HEK293T (cell line): ENCODE measurements at regions not wholly inside any gene's neighbourhood (a gene's known extent, or its start where the extent isn't known, plus 50 kb on each side); places are given as distances from the start of the nearest gene placed in this dataset.

ENCODE experiments used
- CTCF ChIA-PET: fragments of 350-600 bp; formaldehyde crosslinking; extraction: SDS; loops from one replicate; lab custom pipeline; 2021; ENCODE audit warnings: antibody characterized with exemption, inconsistent platforms; lab: Yijun Ruan, JAX
- POLR2A ChIA-PET: fragments of 350-600 bp; formaldehyde crosslinking; extraction: SDS; loops from one replicate; lab custom pipeline; 2020; ENCODE audit warnings: antibody characterized with exemption, inconsistent platforms; lab: Yijun Ruan, JAX
- DNase-seq: peaks from one replicate; pipeline ENCODE4 v3.0.0; 2012; ENCODE audit warnings: mixed read lengths; ENCODE audit errors: extremely low spot score
- ARNT ChIP-seq: fragments of 450-650 bp; IDR thresholded peaks from 2 replicates; pipeline ENCODE4 v1.6.1; 2017; ENCODE audit warnings: mild to moderate bottlenecking
- BHLHE40 ChIP-seq: fragments of 450-650 bp; IDR thresholded peaks from 2 replicates; pipeline ENCODE4 v1.6.1; 2016; ENCODE audit warnings: mild to moderate bottlenecking, moderate library complexity, borderline replicate concordance
- CTBP1 ChIP-seq: fragments of 450-650 bp; IDR thresholded peaks from 2 replicates; pipeline ENCODE4 v1.6.1; 2016; ENCODE audit warnings: borderline replicate concordance
- ELF4 ChIP-seq: fragments of 450-650 bp; IDR thresholded peaks from 2 replicates; pipeline ENCODE4 v1.6.1; 2017; ENCODE audit warnings: antibody characterized with exemption
- FOXA1 ChIP-seq: fragments of 450-650 bp; IDR thresholded peaks from 2 replicates; pipeline ENCODE4 v1.6.1; 2016; ENCODE audit warnings: mild to moderate bottlenecking
- FOXK2 ChIP-seq: fragments of 450-650 bp; IDR thresholded peaks from 2 replicates; pipeline ENCODE4 v1.6.1; 2016; ENCODE audit warnings: mild to moderate bottlenecking
- FOXM1 ChIP-seq: fragments of 450-650 bp; IDR thresholded peaks from 2 replicates; pipeline ENCODE4 v1.6.1; 2017; ENCODE audit warnings: mild to moderate bottlenecking, borderline replicate concordance
- HDGF ChIP-seq: fragments of 450-650 bp; IDR thresholded peaks from 2 replicates; pipeline ENCODE4 v1.6.1; 2017; ENCODE audit warnings: antibody characterized with exemption, borderline replicate concordance
- L3MBTL2 ChIP-seq: fragments of 450-650 bp; conservative IDR thresholded peaks from 2 replicates; pipeline ENCODE4 v1.6.1; 2016; ENCODE audit warnings: mild to moderate bottlenecking
- LEF1 ChIP-seq: fragments of 450-650 bp; IDR thresholded peaks from 2 replicates; pipeline ENCODE4 v1.6.1; 2017; ENCODE audit warnings: mild to moderate bottlenecking, borderline replicate concordance
- NFRKB ChIP-seq: fragments of 450-650 bp; IDR thresholded peaks from 2 replicates; pipeline ENCODE4 v1.6.1; 2016; ENCODE audit warnings: mild to moderate bottlenecking, moderate library complexity
- PKNOX1 ChIP-seq: fragments of 450-650 bp; IDR thresholded peaks from 2 replicates; pipeline ENCODE4 v1.6.1; 2016
- SP1 ChIP-seq: fragments of 450-650 bp; IDR thresholded peaks from 2 replicates; pipeline ENCODE4 v1.6.1; 2017
- SUZ12 ChIP-seq: fragments of 450-650 bp; IDR thresholded peaks from 2 replicates; pipeline ENCODE4 v1.6.1; 2016; ENCODE audit warnings: mild to moderate bottlenecking
- TARDBP ChIP-seq: fragments of 450-650 bp; IDR thresholded peaks from 2 replicates; pipeline ENCODE4 v1.6.1; 2016
- ZNF384 ChIP-seq: fragments of 450-650 bp; IDR thresholded peaks from 2 replicates; pipeline ENCODE4 v1.6.1; 2016

- ChIA-PET CTCF (no interaction called here), POLR2A (no interaction called here)
- no peak for DNase-seq
- TF ChIP-seq CTBP1 = no peak
- TF ChIP-seq L3MBTL2 = no peak
- no peak for TF ChIP-seq LEF1
- no peak for TF ChIP-seq BHLHE40
- no peak for TF ChIP-seq SP1
- TF ChIP-seq FOXK2 = no peak
- TF ChIP-seq HDGF = no peak
- no peak for TF ChIP-seq ARNT
- no peak for TF ChIP-seq TARDBP
- no peak for TF ChIP-seq NFRKB
- TF ChIP-seq PKNOX1 = no peak
- no peak for TF ChIP-seq SUZ12
These were observed 403.1 kb downstream of the TMEM121 start for GRCh38 chr14:105929327-105930081.

- DNase-seq = no peak
- CTCF ChIA-PET = no interaction called here
- TF ChIP-seq SP1 (no peak), NFRKB (no peak), ZNF384 (no peak)
- POLR2A ChIA-PET = no interaction called here
These were observed 404.2 kb downstream of the TMEM121 start for GRCh38 chr14:105930572-105930971.

GRCh38 chr14:105931808-105932483, 405.6 kb downstream of the TMEM121 start:
- POLR2A ChIA-PET = no interaction called here
- CTCF ChIA-PET = no interaction called here
- no peak for TF ChIP-seq SUZ12
- TF ChIP-seq FOXM1 = no peak
- TF ChIP-seq FOXK2 = no peak
- TF ChIP-seq CTBP1 = no peak
- TF ChIP-seq HDGF = no peak
- no peak for TF ChIP-seq LEF1
- TF ChIP-seq NFRKB = no peak
- no peak for TF ChIP-seq FOXA1
- DNase-seq = peak; percentile 21

GRCh38 chr14:105933238-105933637, 406.9 kb downstream of the TMEM121 start:
- no peak for TF ChIP-seq ZNF384
- TF ChIP-seq TARDBP = no peak
- no peak for TF ChIP-seq ARNT
- TF ChIP-seq ELF4 = no peak
- no peak for TF ChIP-seq FOXA1
- no peak for TF ChIP-seq SUZ12
- no peak for TF ChIP-seq CTBP1
- no peak for TF ChIP-seq PKNOX1
- TF ChIP-seq HDGF = no peak
- TF ChIP-seq L3MBTL2 = no peak
- TF ChIP-seq SP1 = no peak
- TF ChIP-seq FOXM1 = no peak
- TF ChIP-seq FOXK2 = no peak
- TF ChIP-seq NFRKB = no peak
- POLR2A ChIA-PET = no interaction called here
- CTCF ChIA-PET = no interaction called here
- DNase-seq = no peak

- ChIA-PET POLR2A (no interaction called here), CTCF (no interaction called here)
- TF ChIP-seq SUZ12 = no peak
- no peak for TF ChIP-seq ZNF384
- TF ChIP-seq TARDBP = no peak
- no peak for TF ChIP-seq BHLHE40
- no peak for TF ChIP-seq LEF1
- no peak for TF ChIP-seq ARNT
- TF ChIP-seq NFRKB = no peak
- no peak for TF ChIP-seq L3MBTL2
- TF ChIP-seq FOXK2 = no peak
- TF ChIP-seq FOXM1 = no peak
- TF ChIP-seq SP1 = no peak
- no peak for TF ChIP-seq CTBP1
- DNase-seq = no peak
These were observed 409.0 kb downstream of the TMEM121 start for GRCh38 chr14:105935384-105935783.

GRCh38 chr14:105937253-105938054, 411.1 kb downstream of the TMEM121 start:
- CTCF ChIA-PET = no interaction called here
- TF ChIP-seq L3MBTL2 (no peak), ELF4 (no peak), FOXK2 (no peak), ZNF384 (no peak), BHLHE40 (no peak), LEF1 (no peak), SUZ12 (no peak), ARNT (no peak), TARDBP (no peak), SP1 (no peak), FOXM1 (no peak)
- POLR2A ChIA-PET = no interaction called here
- no peak for DNase-seq
